ENCODE measurements at regions not wholly inside any gene's neighbourhood (a gene's known extent, or its start where the extent isn't known, plus 50 kb on each side); places are given as distances from the start of the nearest gene placed in this dataset.

DNA sequence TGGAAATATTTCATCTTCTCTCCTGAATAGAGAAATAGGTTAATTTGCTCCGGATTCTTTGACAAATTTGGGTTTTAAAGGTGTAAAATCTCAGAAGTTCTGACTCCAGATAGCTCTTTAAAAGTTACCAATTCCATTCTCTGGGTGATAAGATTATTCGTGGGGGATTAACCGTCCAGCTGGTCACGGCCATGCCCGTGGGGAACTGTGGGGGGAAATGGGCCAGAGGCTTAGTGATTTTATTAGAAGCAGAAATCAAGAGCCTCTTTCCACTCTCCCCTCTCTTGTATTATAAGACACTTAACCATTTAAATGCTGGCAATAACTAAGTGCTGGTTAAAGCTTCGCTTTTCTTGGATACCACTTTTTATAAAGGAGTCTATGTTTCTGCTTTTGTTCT is 376.4 kb upstream of the KAZN start:
- no peaks in the 10 kb centered on the region for H3K36me3 ChIP-seq
- no peak for TF ChIP-seq Cebpa-rat (IDR thresholded peaks at IDR 0.05)
- no peaks in the 10 kb centered on the region for H3K4me1 ChIP-seq
- no peak overlapping the region for H3K4me2 ChIP-seq
- H3K27me3 ChIP-seq, result no peaks in the 10 kb centered on the region
- H4K20me1 ChIP-seq, result no peaks in the 10 kb centered on the region
- peaks cover 3 to 15% (median 13%) of the 10 kb centered on the region in 11 experiments; a peak in 20 of 22 replicates for H3K9me3 ChIP-seq (replicated peaks in 1 of 11)
- no peak overlapping the region for H3K9ac ChIP-seq
- H3K27ac ChIP-seq, result no peak overlapping the region
- H3K4me3 ChIP-seq, result no peak overlapping the region

DNA sequence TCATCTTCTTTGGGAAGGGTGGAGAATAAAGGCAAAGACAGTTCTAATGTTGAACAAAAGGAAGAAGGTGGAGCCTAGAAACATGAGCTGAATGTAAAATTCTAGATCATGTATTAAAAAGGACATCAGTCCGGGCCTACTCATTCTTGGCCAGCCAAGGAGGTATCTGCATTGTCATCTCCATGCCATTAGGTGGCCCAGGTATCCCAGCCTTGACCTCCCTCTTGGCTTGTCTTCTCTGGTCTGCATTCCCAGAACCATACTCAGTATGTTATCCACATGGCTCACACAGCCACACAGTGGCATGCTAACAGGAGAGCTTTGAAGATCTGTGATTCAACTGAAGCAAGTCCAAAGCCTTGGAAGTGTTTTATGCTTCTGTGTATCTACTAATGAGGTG is 369.8 kb upstream of the KAZN start:
- no peak for TF ChIP-seq Cebpa-rat (IDR thresholded peaks at IDR 0.05)
- no peak overlapping the region for H3K4me3 ChIP-seq
- H3K9me3 ChIP-seq (replicated peaks in 1 of 11), result peaks cover 0 to 13% (median 4%) of the 10 kb centered on the region in 11 experiments; a peak in 5 of 22 replicates
- no peak overlapping the region for H3K4me2 ChIP-seq
- no peak overlapping the region for H3K27ac ChIP-seq
- H3K36me3 ChIP-seq, result no peaks in the 10 kb centered on the region
- no peaks in the 10 kb centered on the region for H4K20me1 ChIP-seq
- no peak overlapping the region for H3K9ac ChIP-seq
- no peaks in the 10 kb centered on the region for H3K27me3 ChIP-seq
- H3K4me1 ChIP-seq, result no peaks in the 10 kb centered on the region

DNA sequence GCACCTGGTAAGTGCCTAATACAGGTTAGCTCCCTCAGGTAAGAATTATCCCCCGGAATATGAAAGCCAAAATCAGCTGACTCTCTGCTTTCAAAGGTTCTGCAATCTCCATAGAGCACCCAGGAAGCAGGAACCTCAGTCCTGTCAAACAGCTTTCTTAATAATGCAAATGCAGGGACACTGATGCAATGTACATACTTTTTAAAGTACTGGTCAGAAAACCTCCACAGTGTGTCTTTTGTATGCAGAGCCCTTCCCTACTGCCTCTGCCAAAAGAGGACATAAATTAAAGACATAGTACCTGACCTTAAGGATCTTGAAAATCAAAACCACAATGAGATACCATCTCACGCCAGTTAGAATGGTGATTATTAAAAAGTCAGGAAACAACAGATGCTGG is 365.0 kb upstream of the KAZN start:
- no peak for TF ChIP-seq Cebpa-rat (IDR thresholded peaks at IDR 0.05)
- H3K4me2 ChIP-seq, result no peak overlapping the region
- H3K9me3 ChIP-seq (replicated peaks in 1 of 11), result peaks cover 0 to 13% (median 4%) of the 10 kb centered on the region in 11 experiments; a peak in 5 of 22 replicates
- H3K4me3 ChIP-seq, result no peak overlapping the region
- H3K4me1 ChIP-seq, result no peaks in the 10 kb centered on the region
- no peaks in the 10 kb centered on the region for H3K36me3 ChIP-seq
- H3K9ac ChIP-seq, result no peak overlapping the region
- no peak overlapping the region for H3K27ac ChIP-seq
- H4K20me1 ChIP-seq, result no peaks in the 10 kb centered on the region
- H3K27me3 ChIP-seq, result no peaks in the 10 kb centered on the region

DNA sequence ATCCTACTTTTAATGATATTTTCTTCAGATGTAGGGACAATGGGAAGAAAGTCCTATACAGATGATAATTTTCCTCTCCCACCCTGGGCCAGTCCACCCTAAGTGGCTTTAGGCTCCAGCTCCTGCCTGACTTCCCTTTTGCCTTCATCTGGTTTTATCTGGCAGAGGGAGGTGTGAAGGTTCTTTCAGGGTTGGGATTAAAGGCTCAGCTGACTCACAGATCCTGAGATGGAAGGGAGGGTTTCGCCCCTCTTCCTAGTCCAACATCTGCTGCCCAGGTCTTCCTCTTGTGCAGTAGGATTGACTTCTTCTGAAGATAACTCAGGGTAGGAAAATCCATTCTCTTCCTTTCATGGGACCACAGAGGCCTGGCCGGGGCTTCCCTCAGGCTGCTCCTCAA is 362.4 kb upstream of the KAZN start:
- no peaks in the 10 kb centered on the region for H3K4me1 ChIP-seq
- peaks cover 0 to 13% (median 4%) of the 10 kb centered on the region in 11 experiments; a peak in 5 of 22 replicates for H3K9me3 ChIP-seq (replicated peaks in 1 of 11)
- H3K27me3 ChIP-seq, result no peaks in the 10 kb centered on the region
- H3K36me3 ChIP-seq, result no peaks in the 10 kb centered on the region
- H4K20me1 ChIP-seq, result no peaks in the 10 kb centered on the region
- H3K9ac ChIP-seq, result no peak overlapping the region
- H3K4me3 ChIP-seq, result no peak overlapping the region
- no peak overlapping the region for H3K4me2 ChIP-seq
- H3K27ac ChIP-seq, result no peak overlapping the region
- TF ChIP-seq Cebpa-rat (IDR thresholded peaks at IDR 0.05), result no peak

DNA sequence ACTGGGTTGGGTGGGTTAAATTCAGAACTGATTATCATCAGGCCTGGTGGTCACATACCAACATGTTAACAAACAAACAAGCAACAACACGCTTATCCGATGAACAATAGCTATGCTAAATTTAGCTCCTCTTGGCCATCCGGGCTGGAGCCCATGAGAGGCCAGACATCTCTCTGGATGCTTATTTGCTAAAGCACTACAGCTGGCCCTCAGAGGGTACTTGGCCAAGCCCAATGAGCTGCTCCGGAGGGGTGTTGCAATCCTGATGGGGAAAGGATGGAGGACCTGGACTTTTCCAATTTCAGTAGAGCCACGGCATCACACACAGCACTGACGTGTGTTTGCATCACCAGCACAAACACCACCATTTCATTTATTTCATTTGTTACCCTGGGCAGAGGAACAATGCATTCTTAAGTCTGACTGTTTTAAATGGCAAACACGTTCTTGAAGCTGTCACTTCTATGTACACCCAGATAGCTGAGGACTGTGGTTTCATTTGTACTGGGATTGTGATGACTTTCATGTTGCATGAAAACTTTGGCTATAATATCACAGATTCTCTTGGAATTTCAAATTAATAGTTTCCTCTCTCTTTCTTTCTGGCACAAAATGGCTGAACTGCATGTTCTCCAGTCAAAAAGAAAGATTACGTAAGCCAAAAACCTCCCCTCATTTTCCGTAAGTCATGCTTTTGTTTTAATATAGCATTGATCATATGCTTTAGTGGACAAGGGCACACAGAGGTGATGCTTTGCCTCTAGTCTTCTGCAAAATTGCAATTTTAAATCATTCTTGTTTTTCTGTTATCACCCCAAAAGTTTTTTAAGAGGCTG is 359.8 kb upstream of the KAZN start:
- Histone ChIP-seq H3K9me3 (replicated peaks in 1 of 11) (no peaks in the 10 kb centered on the region), H3K4me1 (peaks cover 0 to 9% (median 0%) of the 10 kb centered on the region in 10 experiments; a peak in 2 of 20 replicates), H4K20me1 (no peaks in the 10 kb centered on the region), H3K27me3 (no peaks in the 10 kb centered on the region), H3K4me3 (no peak overlapping the region), H3K9ac (no peak overlapping the region), H3K27ac (no peak overlapping the region), H3K4me2 (no peak overlapping the region), H3K36me3 (no peaks in the 10 kb centered on the region)
- TF ChIP-seq Cebpa-rat (IDR thresholded peaks at IDR 0.05), result no peak

DNA sequence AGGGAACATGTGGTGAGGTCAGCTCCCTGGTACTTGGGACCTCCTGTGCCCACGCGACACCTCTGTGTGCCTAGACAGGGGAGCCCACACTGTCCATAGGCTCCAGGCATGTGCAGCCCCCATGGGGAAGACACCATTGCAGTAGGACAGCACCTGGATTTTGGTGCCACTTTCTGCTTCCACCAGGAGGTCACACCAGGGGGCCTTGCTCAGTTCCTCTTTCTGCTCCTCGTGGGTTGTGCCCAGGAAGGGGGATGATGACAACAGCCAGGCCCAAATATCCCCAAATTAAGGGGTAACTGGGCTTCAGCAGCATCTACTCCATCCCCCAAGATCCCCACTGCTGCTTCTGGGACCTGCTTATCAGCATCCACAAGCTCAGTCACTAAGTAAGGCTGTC is 358.2 kb upstream of the KAZN start:
- no peaks in the 10 kb centered on the region for H3K9me3 ChIP-seq (replicated peaks in 1 of 11)
- H3K9ac ChIP-seq, result no peak overlapping the region
- H3K4me2 ChIP-seq, result no peak overlapping the region
- no peaks in the 10 kb centered on the region for H3K27me3 ChIP-seq
- H3K36me3 ChIP-seq, result no peaks in the 10 kb centered on the region
- no peaks in the 10 kb centered on the region for H4K20me1 ChIP-seq
- H3K4me1 ChIP-seq, result peaks cover 0 to 9% (median 0%) of the 10 kb centered on the region in 10 experiments; a peak in 2 of 20 replicates
- no peak overlapping the region for H3K27ac ChIP-seq
- no peak overlapping the region for H3K4me3 ChIP-seq
- TF ChIP-seq Cebpa-rat (IDR thresholded peaks at IDR 0.05), result no peak

DNA sequence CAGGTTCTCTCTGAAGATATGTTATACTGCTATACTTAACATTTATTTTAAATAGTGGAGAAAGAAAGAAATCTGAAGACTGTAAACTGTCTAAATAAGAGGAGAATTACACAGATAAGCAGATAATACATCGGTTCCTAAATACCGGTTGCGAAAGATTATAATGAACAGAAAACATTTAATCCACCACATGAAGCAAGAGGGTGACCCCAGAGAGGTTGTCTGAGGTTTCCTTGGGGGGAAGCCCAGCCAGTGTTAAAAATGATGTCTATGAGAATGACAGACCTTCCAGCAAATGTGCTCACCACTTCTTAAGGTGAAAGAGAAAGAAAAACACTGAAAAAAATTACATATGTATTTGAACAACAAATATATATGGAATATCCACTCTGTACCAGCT is 356.4 kb upstream of the KAZN start:
- Histone ChIP-seq H3K27me3 (no peaks in the 10 kb centered on the region), H3K9me3 (replicated peaks in 1 of 11) (no peaks in the 10 kb centered on the region), H3K27ac (no peak overlapping the region), H3K36me3 (no peaks in the 10 kb centered on the region), H3K9ac (no peak overlapping the region), H3K4me1 (peaks cover 0 to 9% (median 0%) of the 10 kb centered on the region in 10 experiments; a peak in 2 of 20 replicates), H3K4me2 (0 out of 22 replicates have a peak overlapping the region, but pooled peaks of 1 of the 11 experiments have one; percentile 16), H4K20me1 (no peaks in the 10 kb centered on the region), H3K4me3 (no peak overlapping the region)
- no peak for TF ChIP-seq Cebpa-rat (IDR thresholded peaks at IDR 0.05)

DNA sequence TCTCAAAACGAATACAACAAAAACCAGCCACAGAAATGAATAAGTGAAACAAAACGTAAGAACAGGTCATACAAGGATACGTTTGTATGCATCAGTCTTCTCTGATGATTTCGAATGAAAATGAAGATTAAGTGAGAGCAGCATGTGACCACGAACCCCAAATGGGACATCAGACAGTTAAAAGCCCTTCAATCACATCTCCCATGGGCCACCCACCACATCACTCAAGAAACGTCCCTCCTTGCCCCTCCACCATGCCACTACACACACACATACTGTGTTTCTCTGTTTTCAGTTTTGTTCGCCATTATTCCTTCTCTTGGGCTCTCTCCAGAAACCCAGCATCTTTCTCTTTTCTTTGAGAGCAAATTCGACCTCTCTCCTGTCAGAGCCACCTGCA is 355.6 kb upstream of the KAZN start:
- Histone ChIP-seq H3K4me3 (no peak overlapping the region), H3K4me2 (peak overlapping the region in 5 of 11 experiments; percentile 11 to 23 (median 16); a peak in 5 of 22 replicates), H3K4me1 (peaks cover 0 to 9% (median 0%) of the 10 kb centered on the region in 10 experiments; a peak in 2 of 20 replicates), H3K9me3 (replicated peaks in 1 of 11) (no peaks in the 10 kb centered on the region), H3K27me3 (no peaks in the 10 kb centered on the region), H3K27ac (no peak overlapping the region), H3K9ac (no peak overlapping the region), H4K20me1 (no peaks in the 10 kb centered on the region), H3K36me3 (no peaks in the 10 kb centered on the region)
- no peak for TF ChIP-seq Cebpa-rat (IDR thresholded peaks at IDR 0.05)

DNA sequence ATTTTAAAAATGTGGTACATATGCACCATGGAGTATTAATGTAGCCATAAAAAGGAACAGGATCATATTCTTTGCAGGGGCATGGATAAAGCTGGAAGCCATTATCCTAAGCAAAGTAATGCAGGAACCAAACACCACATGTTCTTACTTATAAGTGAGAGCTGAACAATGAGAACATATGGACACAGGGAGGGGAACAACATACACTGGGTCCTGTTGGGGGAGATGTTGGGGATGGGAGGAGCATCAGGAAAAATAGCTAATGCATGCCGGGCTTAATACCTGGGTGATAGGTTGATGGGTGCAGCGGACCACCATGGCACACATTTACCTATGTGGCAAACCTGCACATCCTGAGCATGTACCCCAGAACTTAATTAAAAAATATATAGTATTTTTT is 352.5 kb upstream of the KAZN start:
- H4K20me1 ChIP-seq, result no peaks in the 10 kb centered on the region; a peak in 1 of 22 replicates
- no peak overlapping the region for H3K4me2 ChIP-seq
- no peak overlapping the region for H3K27ac ChIP-seq
- H3K4me3 ChIP-seq, result no peak overlapping the region
- no peak for TF ChIP-seq Cebpa-rat (IDR thresholded peaks at IDR 0.05)
- peaks cover 0 to 10% (median 0%) of the 10 kb centered on the region in 10 experiments; a peak in 2 of 20 replicates for H3K4me1 ChIP-seq
- H3K9ac ChIP-seq, result no peak overlapping the region
- no peaks in the 10 kb centered on the region for H3K36me3 ChIP-seq
- H3K9me3 ChIP-seq (replicated peaks in 1 of 11), result no peaks in the 10 kb centered on the region
- H3K27me3 ChIP-seq, result no peaks in the 10 kb centered on the region

DNA sequence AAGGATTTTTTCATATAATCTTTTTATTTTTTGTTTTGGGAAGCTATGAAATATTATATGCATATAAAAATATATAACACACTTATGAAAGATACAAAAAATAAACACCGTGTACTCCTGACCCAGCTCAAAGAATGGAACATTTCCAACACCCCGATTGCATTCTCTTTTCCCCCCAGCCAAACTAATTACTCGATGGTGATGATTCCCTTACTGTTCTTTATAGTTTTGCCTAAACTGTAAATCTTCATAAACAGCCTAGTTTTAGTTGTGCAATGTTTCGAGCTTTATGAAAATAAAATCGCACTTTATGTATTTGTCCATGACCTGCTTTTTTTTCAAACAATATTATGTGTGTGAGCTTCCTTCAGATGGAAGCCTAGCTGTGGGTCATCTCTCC is 352.0 kb upstream of the KAZN start:
- H3K9ac ChIP-seq, result no peak overlapping the region
- no peaks in the 10 kb centered on the region for H3K36me3 ChIP-seq
- H3K4me3 ChIP-seq, result no peak overlapping the region
- no peaks in the 10 kb centered on the region for H3K27me3 ChIP-seq
- no peak overlapping the region for H3K27ac ChIP-seq
- no peaks in the 10 kb centered on the region for H3K9me3 ChIP-seq (replicated peaks in 1 of 11)
- H3K4me2 ChIP-seq, result no peak overlapping the region
- peaks cover 0 to 13% (median 0%) of the 10 kb centered on the region in 10 experiments; a peak in 2 of 20 replicates for H3K4me1 ChIP-seq
- no peak for TF ChIP-seq Cebpa-rat (IDR thresholded peaks at IDR 0.05)
- no peaks in the 10 kb centered on the region; a peak in 1 of 22 replicates for H4K20me1 ChIP-seq

Measured in BLaER1 treated with 17β-estradiol and CSF1 and Interleukin-3, amounts not matched to agents 10 nM and 100 nM (cell line).